Neural cell (in vitro differentiated cells): ENCODE measurements at regions not wholly inside any gene's neighbourhood (a gene's known extent, or its start where the extent isn't known, plus 50 kb on each side); places are given as distances from the start of the nearest gene placed in this dataset.

Experiments used
- REST ChIP-seq: IDR thresholded peaks from 2 replicates; pipeline ENCODE4 v1.6.1; 2012; ENCODE audit warnings: borderline replicate concordance
- TAF1 ChIP-seq: IDR thresholded peaks from 2 replicates; pipeline ENCODE4 v1.6.1; 2012; ENCODE audit warnings: low read depth

- TF ChIP-seq REST, result no peak
- TF ChIP-seq TAF1, result no peak
Observed at GRCh38 chr22:26939466-26939865, 282.1 kb downstream of the MIAT start.
